ENCODE measurements at regions not wholly inside any gene's neighbourhood (a gene's known extent, or its start where the extent isn't known, plus 50 kb on each side); places are given as distances from the start of the nearest gene placed in this dataset.

DNA sequence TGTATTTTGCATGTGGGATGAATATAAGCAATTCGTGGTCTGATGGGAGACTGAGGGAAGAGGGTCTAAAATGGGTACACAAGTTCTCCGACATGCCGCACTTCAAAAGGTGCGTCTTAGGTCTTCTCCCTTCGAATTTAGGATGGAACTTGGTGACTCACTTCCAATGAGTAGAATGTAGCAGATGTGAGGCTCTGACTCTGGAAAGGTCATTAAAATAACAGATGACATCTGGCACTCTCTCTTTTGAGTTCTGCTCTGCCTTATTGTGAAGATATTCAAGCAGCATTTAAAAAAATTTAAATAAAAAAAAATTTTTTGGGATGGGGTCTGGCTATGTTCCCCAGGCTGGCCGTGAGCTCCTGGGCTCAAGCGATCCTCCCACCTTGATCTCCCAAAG lies 92.7 kb downstream of the TMEM100 start:
- DNase-seq (ENCODE audit: low spot score) = no peak
- TF ChIP-seq, protein P1, sequence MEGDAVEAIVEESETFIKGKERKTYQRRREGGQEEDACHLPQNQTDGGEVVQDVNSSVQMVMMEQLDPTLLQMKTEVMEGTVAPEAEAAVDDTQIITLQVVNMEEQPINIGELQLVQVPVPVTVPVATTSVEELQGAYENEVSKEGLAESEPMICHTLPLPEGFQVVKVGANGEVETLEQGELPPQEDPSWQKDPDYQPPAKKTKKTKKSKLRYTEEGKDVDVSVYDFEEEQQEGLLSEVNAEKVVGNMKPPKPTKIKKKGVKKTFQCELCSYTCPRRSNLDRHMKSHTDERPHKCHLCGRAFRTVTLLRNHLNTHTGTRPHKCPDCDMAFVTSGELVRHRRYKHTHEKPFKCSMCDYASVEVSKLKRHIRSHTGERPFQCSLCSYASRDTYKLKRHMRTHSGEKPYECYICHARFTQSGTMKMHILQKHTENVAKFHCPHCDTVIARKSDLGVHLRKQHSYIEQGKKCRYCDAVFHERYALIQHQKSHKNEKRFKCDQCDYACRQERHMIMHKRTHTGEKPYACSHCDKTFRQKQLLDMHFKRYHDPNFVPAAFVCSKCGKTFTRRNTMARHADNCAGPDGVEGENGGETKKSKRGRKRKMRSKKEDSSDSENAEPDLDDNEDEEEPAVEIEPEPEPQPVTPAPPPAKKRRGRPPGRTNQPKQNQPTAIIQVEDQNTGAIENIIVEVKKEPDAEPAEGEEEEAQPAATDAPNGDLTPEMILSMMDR (IDR thresholded peaks at IDR 0.05; ENCODE audit: extremely low read depth, insufficient read depth, missing control alignments) = no peak
- in situ Hi-C loops (cut with MboI; ENCODE audit: low pct_unique_long_range_greater_than_20kb, low sequenced_read_pairs, unreplicated experiment) = no loop called here

GRCh38 chr17:55625521-55625920 lies 97.1 kb downstream of the TMEM100 start:
- in situ Hi-C loops (cut with MboI; ENCODE audit: low pct_unique_long_range_greater_than_20kb, low sequenced_read_pairs, unreplicated experiment) = no loop called here
- TF ChIP-seq, protein P1 (IDR thresholded peaks at IDR 0.05; ENCODE audit: extremely low read depth, insufficient read depth, missing control alignments) = no peak
- DNase-seq (ENCODE audit: low spot score) = peak; percentile 7

GRCh38 chr17:55624772-55625433 lies 97.8 kb downstream of the TMEM100 start:
- TF ChIP-seq, protein P1 (IDR thresholded peaks at IDR 0.05; ENCODE audit: extremely low read depth, insufficient read depth, missing control alignments) = no peak
- no peak for DNase-seq (ENCODE audit: low spot score)
- in situ Hi-C loops (cut with MboI; ENCODE audit: low pct_unique_long_range_greater_than_20kb, low sequenced_read_pairs, unreplicated experiment) = no loop called here

DNA sequence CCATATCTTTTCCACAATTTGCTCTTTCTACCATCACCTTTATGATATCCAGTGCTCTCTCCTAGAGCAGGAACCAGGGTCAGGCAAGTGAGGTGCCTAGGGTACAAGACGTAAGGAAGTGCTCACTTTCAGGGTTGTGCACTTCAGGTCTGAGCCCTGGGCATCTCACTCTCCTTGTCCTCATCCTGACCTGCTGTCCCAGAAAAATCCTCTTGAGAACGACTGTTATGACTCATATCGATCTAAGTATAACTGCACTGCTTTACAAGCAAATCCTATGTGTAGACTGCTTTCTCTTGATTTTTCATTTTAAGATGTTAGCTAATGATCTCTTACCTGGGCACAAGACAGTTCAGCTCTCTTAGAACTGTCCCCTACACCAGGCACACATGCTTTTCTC lies 100.1 kb downstream of the TMEM100 start:
- no peak for DNase-seq (ENCODE audit: low spot score)
- TF ChIP-seq, protein P1 (IDR thresholded peaks at IDR 0.05; ENCODE audit: extremely low read depth, insufficient read depth, missing control alignments) = no peak
- in situ Hi-C loops (cut with MboI; ENCODE audit: low pct_unique_long_range_greater_than_20kb, low sequenced_read_pairs, unreplicated experiment) = no loop called here

DNA sequence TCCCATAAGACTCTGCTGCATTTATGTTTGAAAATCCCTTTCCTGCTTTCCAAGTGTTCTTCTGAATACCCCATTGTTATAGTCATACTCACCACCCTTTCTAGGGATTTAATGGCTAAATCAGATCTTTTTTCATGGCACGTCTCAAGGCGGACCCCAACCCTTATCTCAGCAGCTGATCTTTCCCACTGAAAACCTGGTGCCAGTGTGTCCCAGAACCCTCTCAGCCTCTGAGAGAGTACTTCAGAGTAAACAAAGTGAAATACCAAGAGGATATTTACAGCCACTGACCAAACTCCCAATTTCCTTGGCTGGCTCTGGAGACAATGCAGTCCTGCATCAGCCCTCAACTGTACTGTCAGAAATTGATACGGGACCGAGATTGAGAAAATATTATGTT lies 101.7 kb downstream of the TMEM100 start:
- TF ChIP-seq, protein P1 (IDR thresholded peaks at IDR 0.05; ENCODE audit: extremely low read depth, insufficient read depth, missing control alignments) = no peak
- in situ Hi-C loops (cut with MboI; ENCODE audit: low pct_unique_long_range_greater_than_20kb, low sequenced_read_pairs, unreplicated experiment) = no loop called here
- no peak for DNase-seq (ENCODE audit: low spot score)

- in situ Hi-C loops (cut with MboI; ENCODE audit: low pct_unique_long_range_greater_than_20kb, low sequenced_read_pairs, unreplicated experiment) = no loop called here
- no peak for DNase-seq (ENCODE audit: low spot score)
- TF ChIP-seq, protein P1 (IDR thresholded peaks at IDR 0.05; ENCODE audit: extremely low read depth, insufficient read depth, missing control alignments) = no peak
Measured at GRCh38 chr17:55620023-55620422, 102.6 kb downstream of the TMEM100 start.

Data from GM13977 (cell line).